ENCODE measurements at regions not wholly inside any gene's neighbourhood (a gene's known extent, or its start where the extent isn't known, plus 50 kb on each side); places are given as distances from the start of the nearest gene placed in this dataset.

GRCh38 chr7:131124001-131124629, 203.6 kb upstream of the MKLN1 start:
- Mint-ChIP-seq H3K9me3 (peaks cover 4% of the 10 kb centered on the region), H3K4me3 (no peak overlapping the region), H3K27ac (no peak overlapping the region), H3K4me1 (ENCODE audit: low read depth) (peaks cover 2% of the 10 kb centered on the region), H3K36me3 (ENCODE audit: low read depth) (peaks cover 2% of the 10 kb centered on the region), H3K27me3 (ENCODE audit: low read depth) (peaks cover 5% of the 10 kb centered on the region)
- DNase-seq (ENCODE audit: low spot score) = no peak

- H3K4me3 Mint-ChIP-seq = no peak overlapping the region
- DNase-seq (ENCODE audit: low spot score) = no peak
- peaks cover 2% of the 10 kb centered on the region for H3K4me1 Mint-ChIP-seq (ENCODE audit: low read depth)
- H3K9me3 Mint-ChIP-seq = no peaks in the 10 kb centered on the region
- H3K27ac Mint-ChIP-seq = no peak overlapping the region
- H3K27me3 Mint-ChIP-seq (ENCODE audit: low read depth) = peaks cover 5% of the 10 kb centered on the region
- H3K36me3 Mint-ChIP-seq (ENCODE audit: low read depth) = no peaks in the 10 kb centered on the region
Observed at GRCh38 chr7:131124867-131125266, 202.8 kb upstream of the MKLN1 start.

GRCh38 chr7:131130324-131130723, 197.4 kb upstream of the MKLN1 start:
- H3K9me3 Mint-ChIP-seq = no peaks in the 10 kb centered on the region
- H3K27me3 Mint-ChIP-seq (ENCODE audit: low read depth) = peaks cover 3% of the 10 kb centered on the region
- no peak overlapping the region for H3K27ac Mint-ChIP-seq
- H3K4me3 Mint-ChIP-seq = no peak overlapping the region
- DNase-seq (ENCODE audit: low spot score) = no peak
- no peaks in the 10 kb centered on the region for H3K36me3 Mint-ChIP-seq (ENCODE audit: low read depth)
- H3K4me1 Mint-ChIP-seq (ENCODE audit: low read depth) = no peaks in the 10 kb centered on the region

- H3K36me3 Mint-ChIP-seq (ENCODE audit: low read depth) = no peaks in the 10 kb centered on the region
- H3K4me3 Mint-ChIP-seq = no peak overlapping the region
- no peak for DNase-seq (ENCODE audit: low spot score)
- H3K9me3 Mint-ChIP-seq = no peaks in the 10 kb centered on the region
- H3K27ac Mint-ChIP-seq = no peak overlapping the region
- H3K4me1 Mint-ChIP-seq (ENCODE audit: low read depth) = no peaks in the 10 kb centered on the region
- peaks cover 3% of the 10 kb centered on the region for H3K27me3 Mint-ChIP-seq (ENCODE audit: low read depth)
Observed at GRCh38 chr7:131131012-131131745, 196.5 kb upstream of the MKLN1 start.

- Mint-ChIP-seq H3K27ac (no peak overlapping the region), H3K4me1 (ENCODE audit: low read depth) (peaks cover 5% of the 10 kb centered on the region), H3K9me3 (no peaks in the 10 kb centered on the region), H3K4me3 (no peak overlapping the region), H3K36me3 (ENCODE audit: low read depth) (no peaks in the 10 kb centered on the region), H3K27me3 (ENCODE audit: low read depth) (peaks cover 3% of the 10 kb centered on the region)
- DNase-seq (ENCODE audit: low spot score) = no peak
Observed at GRCh38 chr7:131131746-131132431, 195.8 kb upstream of the MKLN1 start.

GRCh38 chr7:131139462-131139861, 188.2 kb upstream of the MKLN1 start:
- Mint-ChIP-seq H3K4me3 (no peak overlapping the region), H3K27me3 (ENCODE audit: low read depth) (no peaks in the 10 kb centered on the region), H3K27ac (no peak overlapping the region)

GRCh38 chr7:131141443-131141967, 186.2 kb upstream of the MKLN1 start:
- Mint-ChIP-seq H3K36me3 (ENCODE audit: low read depth) (no peaks in the 10 kb centered on the region), H3K27me3 (ENCODE audit: low read depth) (no peaks in the 10 kb centered on the region), H3K9me3 (peaks cover 4% of the 10 kb centered on the region), H3K4me1 (ENCODE audit: low read depth) (peaks cover 8% of the 10 kb centered on the region), H3K4me3 (no peak overlapping the region), H3K27ac (no peak overlapping the region)
- DNase-seq (ENCODE audit: low spot score) = no peak

More at GRCh38 chr7:131139462-131139861, 188.2 kb upstream of the MKLN1 start:
- Mint-ChIP-seq H3K36me3 (ENCODE audit: low read depth) (no peaks in the 10 kb centered on the region), H3K9me3 (peaks cover 4% of the 10 kb centered on the region), H3K4me1 (ENCODE audit: low read depth) (peaks cover 9% of the 10 kb centered on the region)
- DNase-seq (ENCODE audit: low spot score) = no peak

GRCh38 chr7:131143869-131144268, 183.8 kb upstream of the MKLN1 start:
- Mint-ChIP-seq H3K36me3 (ENCODE audit: low read depth) (no peaks in the 10 kb centered on the region), H3K27me3 (ENCODE audit: low read depth) (peaks cover 4% of the 10 kb centered on the region), H3K9me3 (peaks cover 4% of the 10 kb centered on the region), H3K27ac (no peak overlapping the region), H3K4me3 (no peak overlapping the region), H3K4me1 (ENCODE audit: low read depth) (peaks cover 2% of the 10 kb centered on the region)
- DNase-seq (ENCODE audit: low spot score) = no peak

- no peak for DNase-seq (ENCODE audit: low spot score)
- no peak overlapping the region for H3K4me3 Mint-ChIP-seq
- H3K27me3 Mint-ChIP-seq (ENCODE audit: low read depth) = peaks cover 11% of the 10 kb centered on the region
- H3K27ac Mint-ChIP-seq = no peak overlapping the region
- peaks cover 2% of the 10 kb centered on the region for H3K4me1 Mint-ChIP-seq (ENCODE audit: low read depth)
- peaks cover 4% of the 10 kb centered on the region for H3K9me3 Mint-ChIP-seq
- no peaks in the 10 kb centered on the region for H3K36me3 Mint-ChIP-seq (ENCODE audit: low read depth)
Observed at GRCh38 chr7:131145026-131145425, 182.7 kb upstream of the MKLN1 start.

GRCh38 chr7:131145770-131146169, 181.9 kb upstream of the MKLN1 start:
- Mint-ChIP-seq H3K27ac (no peak overlapping the region), H3K9me3 (peaks cover 4% of the 10 kb centered on the region), H3K4me3 (no peak overlapping the region)

GRCh38 chr7:131147604-131148003, 180.1 kb upstream of the MKLN1 start:
- H3K27ac Mint-ChIP-seq = no peak overlapping the region
- DNase-seq (ENCODE audit: low spot score) = no peak

More at GRCh38 chr7:131145770-131146169, 181.9 kb upstream of the MKLN1 start:
- peaks cover 14% of the 10 kb centered on the region for H3K27me3 Mint-ChIP-seq (ENCODE audit: low read depth)
- H3K36me3 Mint-ChIP-seq (ENCODE audit: low read depth) = no peaks in the 10 kb centered on the region
- DNase-seq (ENCODE audit: low spot score) = no peak
- peaks cover 2% of the 10 kb centered on the region for H3K4me1 Mint-ChIP-seq (ENCODE audit: low read depth)

GRCh38 chr7:131148258-131148657, 179.4 kb upstream of the MKLN1 start:
- Mint-ChIP-seq H3K9me3 (no peaks in the 10 kb centered on the region), H3K4me3 (no peak overlapping the region), H3K27me3 (ENCODE audit: low read depth) (peaks cover 21% of the 10 kb centered on the region), H3K4me1 (ENCODE audit: low read depth) (peaks cover 2% of the 10 kb centered on the region), H3K27ac (no peak overlapping the region), H3K36me3 (ENCODE audit: low read depth) (no peaks in the 10 kb centered on the region)
- DNase-seq (ENCODE audit: low spot score) = no peak

More at GRCh38 chr7:131147604-131148003, 180.1 kb upstream of the MKLN1 start:
- Mint-ChIP-seq H3K36me3 (ENCODE audit: low read depth) (no peaks in the 10 kb centered on the region), H3K27me3 (ENCODE audit: low read depth) (peaks cover 19% of the 10 kb centered on the region), H3K4me3 (no peak overlapping the region), H3K9me3 (no peaks in the 10 kb centered on the region), H3K4me1 (ENCODE audit: low read depth) (peaks cover 2% of the 10 kb centered on the region)

GRCh38 chr7:131148708-131149428, 178.8 kb upstream of the MKLN1 start:
- H3K4me1 Mint-ChIP-seq (ENCODE audit: low read depth) = peaks cover 2% of the 10 kb centered on the region
- H3K27me3 Mint-ChIP-seq (ENCODE audit: low read depth) = peaks cover 21% of the 10 kb centered on the region
- DNase-seq (ENCODE audit: low spot score) = no peak
- no peaks in the 10 kb centered on the region for H3K9me3 Mint-ChIP-seq
- H3K27ac Mint-ChIP-seq = no peak overlapping the region
- H3K4me3 Mint-ChIP-seq = no peak overlapping the region
- H3K36me3 Mint-ChIP-seq (ENCODE audit: low read depth) = no peaks in the 10 kb centered on the region

All from T-helper 2 cell treated with Interferon-gamma antibody and Interleukin-4, amounts not matched to agents 5 μg/mL and 100 μg/mL, for 36 hours (primary cell).